GM12864 (cell line): ENCODE measurements at regions not wholly inside any gene's neighbourhood (a gene's known extent, or its start where the extent isn't known, plus 50 kb on each side); places are given as distances from the start of the nearest gene placed in this dataset.

Experiments
- DNase-seq: peaks from one replicate; pipeline ENCODE4 v3.0.0-alpha.2; 2011; ENCODE audit warnings: low read depth
- H3K4me3 ChIP-seq: 2 replicates; pipeline ENCODE4 v1.5.1; 2011; ENCODE audit warnings: mild to moderate bottlenecking, low read depth, low read length, control low read depth
- TF ChIP-seq, protein P1 (sequence below): IDR thresholded peaks from 2 replicates; pipeline ENCODE4 v1.5.1; 2011; ENCODE audit warnings: low read depth, mild to moderate bottlenecking, moderate library complexity, low read length, control low read depth, inconsistent platforms; ENCODE audit errors: missing control alignments

- no peak for DNase-seq
- TF ChIP-seq, protein P1, sequence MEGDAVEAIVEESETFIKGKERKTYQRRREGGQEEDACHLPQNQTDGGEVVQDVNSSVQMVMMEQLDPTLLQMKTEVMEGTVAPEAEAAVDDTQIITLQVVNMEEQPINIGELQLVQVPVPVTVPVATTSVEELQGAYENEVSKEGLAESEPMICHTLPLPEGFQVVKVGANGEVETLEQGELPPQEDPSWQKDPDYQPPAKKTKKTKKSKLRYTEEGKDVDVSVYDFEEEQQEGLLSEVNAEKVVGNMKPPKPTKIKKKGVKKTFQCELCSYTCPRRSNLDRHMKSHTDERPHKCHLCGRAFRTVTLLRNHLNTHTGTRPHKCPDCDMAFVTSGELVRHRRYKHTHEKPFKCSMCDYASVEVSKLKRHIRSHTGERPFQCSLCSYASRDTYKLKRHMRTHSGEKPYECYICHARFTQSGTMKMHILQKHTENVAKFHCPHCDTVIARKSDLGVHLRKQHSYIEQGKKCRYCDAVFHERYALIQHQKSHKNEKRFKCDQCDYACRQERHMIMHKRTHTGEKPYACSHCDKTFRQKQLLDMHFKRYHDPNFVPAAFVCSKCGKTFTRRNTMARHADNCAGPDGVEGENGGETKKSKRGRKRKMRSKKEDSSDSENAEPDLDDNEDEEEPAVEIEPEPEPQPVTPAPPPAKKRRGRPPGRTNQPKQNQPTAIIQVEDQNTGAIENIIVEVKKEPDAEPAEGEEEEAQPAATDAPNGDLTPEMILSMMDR, result no peak
- H3K4me3 ChIP-seq, result no peak overlapping the region
Observed at GRCh38 chr18:60976976-60977375, 356.3 kb upstream of the CDH20 start.

DNA sequence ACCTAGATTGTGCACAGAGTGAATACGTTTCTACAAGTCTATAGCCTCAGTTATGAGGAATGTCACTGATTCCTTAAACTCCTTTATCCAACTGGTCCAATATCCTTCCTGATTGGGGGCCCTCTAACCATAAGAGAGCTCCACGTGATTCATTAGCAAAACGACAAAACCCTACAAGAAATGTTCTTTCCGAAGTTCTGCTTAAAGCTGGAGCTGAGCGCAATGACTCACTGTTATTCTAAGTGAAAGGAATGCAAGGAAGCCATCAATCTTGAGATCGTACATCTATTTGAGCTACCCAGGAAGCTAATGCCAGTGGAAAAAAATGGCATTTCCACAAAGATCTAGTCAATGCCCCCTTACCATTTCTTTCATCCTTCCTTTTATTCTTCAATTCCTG lies 354.9 kb upstream of the CDH20 start:
- DNase-seq, result no peak
- TF ChIP-seq, protein P1, result no peak
- no peak overlapping the region for H3K4me3 ChIP-seq

- no peak overlapping the region for H3K4me3 ChIP-seq
- DNase-seq, result no peak
- TF ChIP-seq, protein P1, result no peak
Observed at GRCh38 chr18:60980422-60981005, 352.7 kb upstream of the CDH20 start.

DNA sequence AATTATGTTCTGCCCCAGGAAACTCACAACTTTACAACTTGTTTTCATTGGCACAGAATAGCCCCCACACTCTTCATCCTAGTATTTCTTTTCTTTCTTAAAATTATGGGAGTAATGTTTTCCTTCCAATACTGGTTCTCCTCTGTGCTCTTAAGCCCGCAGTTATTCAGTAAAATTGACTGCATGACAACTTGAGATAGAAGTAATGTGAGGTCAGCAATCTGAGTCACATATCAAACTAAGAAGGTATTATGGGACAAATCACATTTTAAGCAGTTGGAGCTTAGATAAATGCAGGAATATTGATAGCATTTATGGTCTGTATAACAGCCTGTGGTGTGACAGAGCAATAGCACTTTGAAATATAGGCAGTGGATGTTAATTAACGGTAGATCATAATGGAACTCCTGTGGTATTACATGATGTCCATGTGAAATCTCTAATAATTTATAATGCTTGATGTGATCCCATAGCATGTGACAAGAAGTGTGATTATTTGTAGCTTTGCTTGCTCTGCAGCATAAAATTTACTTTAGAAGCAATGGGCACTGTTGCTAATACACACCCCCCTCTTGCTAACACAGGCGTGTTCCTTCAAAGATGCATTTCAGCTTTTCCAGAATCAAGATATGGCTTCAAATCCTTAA lies 351.4 kb upstream of the CDH20 start:
- TF ChIP-seq, protein P1, result no peak
- H3K4me3 ChIP-seq, result no peak overlapping the region
- DNase-seq, result no peak

DNA sequence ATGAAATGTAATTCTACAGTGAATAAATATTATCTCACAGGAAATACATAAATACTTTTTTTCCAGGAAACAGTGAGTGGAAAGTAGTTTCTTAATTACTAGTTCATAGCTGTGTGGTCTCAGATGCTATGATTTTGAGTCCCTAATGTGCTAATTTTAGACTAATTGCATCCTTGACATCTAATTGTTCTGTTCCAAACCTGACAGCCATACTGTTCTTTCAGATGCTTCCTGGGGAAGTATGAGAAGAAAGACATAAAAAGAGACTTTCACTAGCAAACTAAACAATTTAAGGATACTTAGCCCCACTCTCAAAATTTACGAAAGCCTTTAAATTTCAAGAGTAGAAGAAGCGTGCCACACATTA lies 350.9 kb upstream of the CDH20 start:
- H3K4me3 ChIP-seq, result no peak overlapping the region
- TF ChIP-seq, protein P1, result no peak
- DNase-seq, result no peak

- TF ChIP-seq, protein P1, result no peak
- H3K4me3 ChIP-seq, result no peak overlapping the region
- DNase-seq, result no peak
Observed at GRCh38 chr18:60982928-60983327, 350.3 kb upstream of the CDH20 start.

DNA sequence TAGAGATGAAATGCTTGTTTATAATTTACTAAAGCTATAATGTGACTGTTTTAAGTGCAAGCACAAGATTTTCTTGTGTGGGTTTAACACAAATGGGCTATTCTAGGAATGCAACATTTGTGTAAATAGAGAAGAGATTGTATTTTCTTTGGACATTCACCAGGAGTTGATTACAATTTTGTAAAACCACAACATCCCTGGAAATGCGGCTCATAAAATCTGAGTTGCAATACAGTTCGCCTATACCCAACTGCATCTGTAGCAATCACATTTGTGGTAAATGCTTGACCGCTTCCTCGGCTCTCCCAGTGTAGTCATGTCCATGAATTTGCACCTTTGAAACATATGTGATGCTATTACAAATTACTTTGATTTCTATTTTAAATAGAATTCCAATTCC lies 348.7 kb upstream of the CDH20 start:
- H3K4me3 ChIP-seq, result no peak overlapping the region
- TF ChIP-seq, protein P1, result no peak
- DNase-seq, result no peak
